Trophoblast cell (in vitro differentiated cells and primary cell): ENCODE measurements at regions not wholly inside any gene's neighbourhood (a gene's known extent, or its start where the extent isn't known, plus 50 kb on each side); places are given as distances from the start of the nearest gene placed in this dataset.
A peak's percentile ranks its signal among the peaks of the same experiment; 100 is the strongest.

Source experiments
- DNase-seq, 2 donors: peaks; one replicate each; pipeline ENCODE4 v3.0.0-alpha.2; 2016
- H2AFZ ChIP-seq: 2 replicates; pipeline ENCODE4 v1.6.1; 2013; ENCODE audit warnings: low read length, moderate library complexity, mild to moderate bottlenecking; ENCODE audit not compliant: insufficient read depth, poor library complexity
- H2AK5ac ChIP-seq: 2 replicates; pipeline ENCODE4 v1.6.1; 2013; ENCODE audit warnings: mild to moderate bottlenecking, low read length
- H2BK120ac ChIP-seq: 2 replicates; pipeline ENCODE4 v1.6.1; 2013; ENCODE audit warnings: low read length, mild to moderate bottlenecking, moderate library complexity; ENCODE audit not compliant: insufficient read depth, poor library complexity
- H2BK12ac ChIP-seq: 2 replicates; pipeline ENCODE4 v1.6.1; 2013; ENCODE audit warnings: mild to moderate bottlenecking, low read length, moderate library complexity
- H2BK5ac ChIP-seq: 2 replicates; pipeline ENCODE4 v1.6.1; 2013; ENCODE audit warnings: low read length, low read depth, moderate library complexity, mild to moderate bottlenecking; ENCODE audit not compliant: poor library complexity
- H3K14ac ChIP-seq: 2 replicates; pipeline ENCODE4 v1.6.1; 2013; ENCODE audit warnings: mild to moderate bottlenecking, low read length
- H3K18ac ChIP-seq: 2 replicates; pipeline ENCODE4 v1.6.1; 2013; ENCODE audit warnings: mild to moderate bottlenecking, low read length
- H3K23ac ChIP-seq: 2 replicates; pipeline ENCODE4 v1.6.1; 2013; ENCODE audit warnings: low read length
- H3K27ac ChIP-seq: 2 replicates; pipeline ENCODE4 v1.5.1; 2013; ENCODE audit warnings: low read depth, mild to moderate bottlenecking, inconsistent platforms, low read length, moderate library complexity
- H3K27me3 ChIP-seq: 2 replicates; pipeline ENCODE4 v1.6.1; 2013; ENCODE audit warnings: inconsistent platforms, mild to moderate bottlenecking, low read length, moderate library complexity; ENCODE audit not compliant: insufficient read depth
- H3K36me3 ChIP-seq, 2 experiments: 1 replicate in 1 of 2; 2 replicates in 1 of 2; pipeline ENCODE4 v1.6.1; 2013; ENCODE audit warnings: low read length in 2 of 2, mild to moderate bottlenecking in 2 of 2, moderate library complexity in 1 of 2; ENCODE audit not compliant: insufficient read depth in 2 of 2, control insufficient read depth in 1 of 2
- H3K4ac ChIP-seq: 2 replicates; pipeline ENCODE4 v1.6.1; 2013; ENCODE audit warnings: low read depth, mild to moderate bottlenecking, low read length, moderate library complexity
- H3K4me1 ChIP-seq, 2 experiments: 1 replicate in 1 of 2; 2 replicates in 1 of 2; pipeline ENCODE4 v1.6.1; 2013; ENCODE audit warnings: low read length in 2 of 2, mild to moderate bottlenecking in 2 of 2, moderate library complexity in 1 of 2; ENCODE audit not compliant: insufficient read depth in 2 of 2, control insufficient read depth in 1 of 2
- H3K4me2 ChIP-seq: 2 replicates; pipeline ENCODE4 v1.6.1; 2013; ENCODE audit warnings: inconsistent platforms, mild to moderate bottlenecking, low read length, moderate library complexity
- H3K4me3 ChIP-seq: 2 replicates; pipeline ENCODE4 v1.5.1; 2013; ENCODE audit warnings: mild to moderate bottlenecking, low read depth, low read length, inconsistent platforms
- H3K79me1 ChIP-seq: one replicate; pipeline ENCODE4 v1.6.1; 2013; ENCODE audit warnings: low read length
- H3K79me2 ChIP-seq: 2 replicates; pipeline ENCODE4 v1.6.1; 2013; ENCODE audit warnings: low read length, mild to moderate bottlenecking; ENCODE audit not compliant: control insufficient read depth, insufficient read depth, poor library complexity
- H3K9ac ChIP-seq: 2 replicates; pipeline ENCODE4 v1.6.1; 2013; ENCODE audit warnings: mild to moderate bottlenecking, low read length
- H3K9me3 ChIP-seq: 2 replicates; pipeline ENCODE4 v1.6.1; 2013; ENCODE audit warnings: low read depth, mild to moderate bottlenecking, control low read depth, inconsistent platforms, low read length; ENCODE audit not compliant: insufficient read depth
- H4K12ac ChIP-seq: 2 replicates; pipeline ENCODE4 v1.6.1; 2013; ENCODE audit warnings: low read depth, mild to moderate bottlenecking, low read length, moderate library complexity
- H4K8ac ChIP-seq: 2 replicates; pipeline ENCODE4 v1.6.1; 2013; ENCODE audit warnings: low read depth, mild to moderate bottlenecking, low read length, moderate library complexity
- H4K91ac ChIP-seq: one replicate; pipeline ENCODE4 v1.6.1; 2013; ENCODE audit warnings: low read depth, mild to moderate bottlenecking, low read length, moderate library complexity
- WGBS: extraction: QIAGEN DNeasy Blood & Tissue Kit; methylation state at CpG from one replicate; pipeline ENCODE4 v1.1.7; 2013; ENCODE audit warnings: missing lambda C conversion rate; ENCODE audit not compliant: insufficient read length, insufficient coverage; ENCODE audit errors: extremely low coverage; 5-methylcytosine and 5-hydroxymethylcytosine counted together

GRCh38 chrX:40247382-40247781 is 149.6 kb upstream of the BCOR start:
- Histone ChIP-seq H3K4ac (no peak overlapping the region), H2BK5ac (no peak overlapping the region), H3K23ac (no peak overlapping the region), H2AK5ac (no peak overlapping the region), H3K18ac (no peak overlapping the region), H3K27me3 (no peaks in the 10 kb centered on the region), H4K12ac (no peak overlapping the region), H3K79me2 (no peaks in the 10 kb centered on the region), H2AFZ (no peak overlapping the region), H2BK12ac (no peak overlapping the region), H3K36me3 (no peaks in the 10 kb centered on the region), H2BK120ac (no peak overlapping the region), H4K91ac (no peak overlapping the region), H3K4me3 (no peak overlapping the region), H4K8ac (no peak overlapping the region), H3K4me2 (no peak overlapping the region), H3K9me3 (no peaks in the 10 kb centered on the region), H3K27ac (no peak overlapping the region), H3K79me1 (no peaks in the 10 kb centered on the region), H3K9ac (no peak overlapping the region), H3K4me1 (no peaks in the 10 kb centered on the region), H3K14ac (no peak overlapping the region)
- no CpG with 5 or more reads among the region's 1 CpG for WGBS
- no peak for DNase-seq

- H3K9ac ChIP-seq: no peak overlapping the region
- H3K4me1 ChIP-seq: no peaks in the 10 kb centered on the region
- no peak overlapping the region for H2BK5ac ChIP-seq
- H3K14ac ChIP-seq: no peak overlapping the region
- H2AFZ ChIP-seq: no peak overlapping the region
- H4K8ac ChIP-seq: no peak overlapping the region
- no peak overlapping the region for H3K4me3 ChIP-seq
- no peak overlapping the region for H3K4me2 ChIP-seq
- H3K36me3 ChIP-seq: no peaks in the 10 kb centered on the region
- no peak overlapping the region for H2BK12ac ChIP-seq
- H2BK120ac ChIP-seq: no peak overlapping the region
- no peak overlapping the region for H4K91ac ChIP-seq
- H3K79me1 ChIP-seq: no peaks in the 10 kb centered on the region
- H3K79me2 ChIP-seq: no peaks in the 10 kb centered on the region
- H3K23ac ChIP-seq: no peak overlapping the region
- WGBS: no CpG with 5 or more reads among the region's 12 CpGs
- H3K18ac ChIP-seq: no peak overlapping the region
- H4K12ac ChIP-seq: no peak overlapping the region
- no peak for DNase-seq
- no peaks in the 10 kb centered on the region for H3K9me3 ChIP-seq
- H3K27ac ChIP-seq: no peak overlapping the region
- H2AK5ac ChIP-seq: no peak overlapping the region
- no peak overlapping the region for H3K4ac ChIP-seq
- H3K27me3 ChIP-seq: no peaks in the 10 kb centered on the region
Measured at GRCh38 chrX:40245488-40246071, 147.8 kb upstream of the BCOR start.

- H2BK120ac ChIP-seq: no peak overlapping the region
- no peak overlapping the region for H3K14ac ChIP-seq
- no peaks in the 10 kb centered on the region for H3K4me1 ChIP-seq
- H3K4ac ChIP-seq: no peak overlapping the region
- H3K9me3 ChIP-seq: no peaks in the 10 kb centered on the region
- no peak overlapping the region for H3K23ac ChIP-seq
- no peak overlapping the region for H3K4me2 ChIP-seq
- no peaks in the 10 kb centered on the region for H3K79me2 ChIP-seq
- no peaks in the 10 kb centered on the region for H3K27me3 ChIP-seq
- WGBS: no CpG with 5 or more reads among the region's 11 CpGs
- no peak overlapping the region for H3K4me3 ChIP-seq
- H2BK12ac ChIP-seq: no peak overlapping the region
- no peaks in the 10 kb centered on the region for H3K79me1 ChIP-seq
- H4K91ac ChIP-seq: no peak overlapping the region
- no peak overlapping the region for H2AK5ac ChIP-seq
- H4K12ac ChIP-seq: no peak overlapping the region
- no peak overlapping the region for H2AFZ ChIP-seq
- no peak overlapping the region for H4K8ac ChIP-seq
- no peak for DNase-seq
- no peak overlapping the region for H3K9ac ChIP-seq
- H3K27ac ChIP-seq: no peak overlapping the region
- no peaks in the 10 kb centered on the region for H3K36me3 ChIP-seq
- no peak overlapping the region for H3K18ac ChIP-seq
- no peak overlapping the region for H2BK5ac ChIP-seq
Measured at GRCh38 chrX:40244980-40245379, 147.2 kb upstream of the BCOR start.

GRCh38 chrX:40243755-40244515 is 146.2 kb upstream of the BCOR start:
- no peak overlapping the region for H3K27ac ChIP-seq
- no peaks in the 10 kb centered on the region for H3K79me1 ChIP-seq
- no peak overlapping the region for H4K8ac ChIP-seq
- DNase-seq: peak in 1 of 2 donors; percentile 31
- no peak overlapping the region for H3K18ac ChIP-seq
- H2BK120ac ChIP-seq: no peak overlapping the region
- H2AK5ac ChIP-seq: no peak overlapping the region
- no peaks in the 10 kb centered on the region for H3K4me1 ChIP-seq
- H3K23ac ChIP-seq: no peak overlapping the region
- no peaks in the 10 kb centered on the region for H3K9me3 ChIP-seq
- H3K4me2 ChIP-seq: no peak overlapping the region
- H4K12ac ChIP-seq: no peak overlapping the region
- WGBS: no CpG with 5 or more reads among the region's 15 CpGs
- no peak overlapping the region for H2BK5ac ChIP-seq
- H3K36me3 ChIP-seq: no peaks in the 10 kb centered on the region
- H3K14ac ChIP-seq: no peak overlapping the region
- no peak overlapping the region for H2BK12ac ChIP-seq
- H4K91ac ChIP-seq: no peak overlapping the region
- no peak overlapping the region for H3K9ac ChIP-seq
- H2AFZ ChIP-seq: no peak overlapping the region
- no peak overlapping the region for H3K4me3 ChIP-seq
- H3K79me2 ChIP-seq: no peaks in the 10 kb centered on the region
- no peak overlapping the region for H3K4ac ChIP-seq
- H3K27me3 ChIP-seq: no peaks in the 10 kb centered on the region
